ENCODE measurements at regions not wholly inside any gene's neighbourhood (a gene's known extent, or its start where the extent isn't known, plus 50 kb on each side); places are given as distances from the start of the nearest gene placed in this dataset.

DNA sequence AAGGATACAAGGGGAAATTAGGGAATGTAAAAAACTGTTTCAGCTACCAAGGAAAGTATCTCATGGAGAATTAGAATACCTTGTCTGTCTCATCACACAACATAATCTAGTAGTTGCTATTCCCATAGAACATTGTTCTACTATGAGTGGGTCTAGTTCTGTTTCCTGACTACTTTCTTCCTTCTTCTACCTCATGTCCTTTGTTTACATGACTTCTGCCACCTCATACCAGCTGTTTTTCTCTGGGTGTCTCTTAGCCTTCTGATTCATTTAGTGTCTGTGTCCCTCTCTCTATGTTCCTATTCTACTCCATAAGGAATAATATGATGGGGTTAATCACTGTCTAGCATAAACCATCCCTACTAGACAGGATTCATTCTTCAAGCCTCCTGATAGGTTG, 887.3 kb downstream of the DIAPH3 start:
- TF ChIP-seq, protein P1, sequence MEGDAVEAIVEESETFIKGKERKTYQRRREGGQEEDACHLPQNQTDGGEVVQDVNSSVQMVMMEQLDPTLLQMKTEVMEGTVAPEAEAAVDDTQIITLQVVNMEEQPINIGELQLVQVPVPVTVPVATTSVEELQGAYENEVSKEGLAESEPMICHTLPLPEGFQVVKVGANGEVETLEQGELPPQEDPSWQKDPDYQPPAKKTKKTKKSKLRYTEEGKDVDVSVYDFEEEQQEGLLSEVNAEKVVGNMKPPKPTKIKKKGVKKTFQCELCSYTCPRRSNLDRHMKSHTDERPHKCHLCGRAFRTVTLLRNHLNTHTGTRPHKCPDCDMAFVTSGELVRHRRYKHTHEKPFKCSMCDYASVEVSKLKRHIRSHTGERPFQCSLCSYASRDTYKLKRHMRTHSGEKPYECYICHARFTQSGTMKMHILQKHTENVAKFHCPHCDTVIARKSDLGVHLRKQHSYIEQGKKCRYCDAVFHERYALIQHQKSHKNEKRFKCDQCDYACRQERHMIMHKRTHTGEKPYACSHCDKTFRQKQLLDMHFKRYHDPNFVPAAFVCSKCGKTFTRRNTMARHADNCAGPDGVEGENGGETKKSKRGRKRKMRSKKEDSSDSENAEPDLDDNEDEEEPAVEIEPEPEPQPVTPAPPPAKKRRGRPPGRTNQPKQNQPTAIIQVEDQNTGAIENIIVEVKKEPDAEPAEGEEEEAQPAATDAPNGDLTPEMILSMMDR (IDR thresholded peaks at IDR 0.05; ENCODE audit: insufficient read depth, low read depth, low read length): no peak
- no peak for TF ChIP-seq EZH2 (IDR thresholded peaks at IDR 0.05; ENCODE audit: insufficient read depth, low read length)
